ENCODE measurements at regions not wholly inside any gene's neighbourhood (a gene's known extent, or its start where the extent isn't known, plus 50 kb on each side); places are given as distances from the start of the nearest gene placed in this dataset.

DNA sequence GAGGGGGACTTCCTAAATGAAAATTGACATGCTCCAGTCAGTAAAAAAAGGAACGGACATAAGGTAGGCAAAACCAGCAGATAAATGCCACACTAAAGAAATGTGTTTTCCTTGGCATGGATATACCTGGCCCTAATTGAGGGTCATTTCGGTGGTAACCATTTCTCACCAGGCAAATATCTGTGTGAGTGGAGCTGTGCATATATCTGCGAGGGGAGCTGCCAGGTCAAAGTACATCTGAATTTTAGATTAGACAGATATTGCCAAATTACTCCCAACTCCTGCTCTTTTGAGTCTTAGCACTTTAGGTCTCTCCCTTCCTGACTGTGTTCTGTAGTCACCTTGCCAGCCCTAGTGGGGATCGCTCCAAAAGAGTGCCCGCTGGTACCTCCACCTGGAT lies 204.2 kb downstream of the SH3BP4 start:
- TF ChIP-seq, protein P1, sequence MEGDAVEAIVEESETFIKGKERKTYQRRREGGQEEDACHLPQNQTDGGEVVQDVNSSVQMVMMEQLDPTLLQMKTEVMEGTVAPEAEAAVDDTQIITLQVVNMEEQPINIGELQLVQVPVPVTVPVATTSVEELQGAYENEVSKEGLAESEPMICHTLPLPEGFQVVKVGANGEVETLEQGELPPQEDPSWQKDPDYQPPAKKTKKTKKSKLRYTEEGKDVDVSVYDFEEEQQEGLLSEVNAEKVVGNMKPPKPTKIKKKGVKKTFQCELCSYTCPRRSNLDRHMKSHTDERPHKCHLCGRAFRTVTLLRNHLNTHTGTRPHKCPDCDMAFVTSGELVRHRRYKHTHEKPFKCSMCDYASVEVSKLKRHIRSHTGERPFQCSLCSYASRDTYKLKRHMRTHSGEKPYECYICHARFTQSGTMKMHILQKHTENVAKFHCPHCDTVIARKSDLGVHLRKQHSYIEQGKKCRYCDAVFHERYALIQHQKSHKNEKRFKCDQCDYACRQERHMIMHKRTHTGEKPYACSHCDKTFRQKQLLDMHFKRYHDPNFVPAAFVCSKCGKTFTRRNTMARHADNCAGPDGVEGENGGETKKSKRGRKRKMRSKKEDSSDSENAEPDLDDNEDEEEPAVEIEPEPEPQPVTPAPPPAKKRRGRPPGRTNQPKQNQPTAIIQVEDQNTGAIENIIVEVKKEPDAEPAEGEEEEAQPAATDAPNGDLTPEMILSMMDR (conservative IDR thresholded peaks at IDR 0.05 in 1 of 2, IDR thresholded peaks at IDR 0.05 in 1 of 2; ENCODE audit: low read depth in 1 of 2, low read length in 2 of 2) = no peak
- no peak for TF ChIP-seq EZH2 (IDR thresholded peaks at IDR 0.05; ENCODE audit: low read length, missing control alignments)

All from fibroblast of lung (primary cell).